Upper lobe of left lung (tissue), 4 donors: ENCODE measurements at regions not wholly inside any gene's neighbourhood (a gene's known extent, or its start where the extent isn't known, plus 50 kb on each side); places are given as distances from the start of the nearest gene placed in this dataset.

Experiments
- CTCF ChIP-seq, 6 experiments: fragments of 450-650 bp in 4 of 6; fragments of 200-600 bp in 2 of 6; sonication (generic) in 2 of 6; IDR thresholded peaks; one replicate each; pipeline ENCODE4 v1.5.1; 2016 to 2019; ENCODE audit warnings: antibody characterized with exemption in 6 of 6
- EP300 ChIP-seq, 4 donors: sonication (generic); formaldehyde crosslinking; IDR thresholded peaks; one replicate each; pipeline ENCODE4 v1.5.1; 2017; ENCODE audit warnings: antibody characterized with exemption in 4 of 4, control low read depth in 2 of 4
- POLR2AphosphoS5 ChIP-seq, 2 donors: sonication (generic); formaldehyde crosslinking; IDR thresholded peaks; one replicate each; pipeline ENCODE4 v1.5.1; 2017; ENCODE audit warnings: antibody characterized with exemption in 2 of 2

GRCh38 chr12:75812271-75813018 lies 219.1 kb downstream of the PHLDA1 start:
- TF ChIP-seq CTCF (IDR thresholded peaks at IDR 0.05) (no peak), EP300 (IDR thresholded peaks at IDR 0.05) (no peak), POLR2AphosphoS5 (IDR thresholded peaks at IDR 0.05) (no peak)
